Type B pancreatic cell (in vitro differentiated cells): ENCODE measurements at regions not wholly inside any gene's neighbourhood (a gene's known extent, or its start where the extent isn't known, plus 50 kb on each side); places are given as distances from the start of the nearest gene placed in this dataset.

ENCODE experiments used
- DNase-seq: peaks from one replicate; pipeline ENCODE4 v3.0.0; 2021; ENCODE audit warnings: mixed read lengths; ENCODE audit not compliant: unreplicated experiment; ENCODE audit errors: extremely low spot score
- H3K27ac Mint-ChIP-seq: 2 replicates; pipeline ENCODE4 v1.8.0; 2021; ENCODE audit warnings: mild to moderate bottlenecking, mixed read lengths
- H3K27me3 Mint-ChIP-seq: 2 replicates; pipeline ENCODE4 v1.8.0; 2021; ENCODE audit warnings: mixed read lengths
- H3K36me3 Mint-ChIP-seq: 2 replicates; pipeline ENCODE4 v1.8.0; 2021; ENCODE audit warnings: mixed read lengths
- H3K4me1 Mint-ChIP-seq: one replicate; pipeline ENCODE4 v1.8.0; 2021; ENCODE audit warnings: mixed read lengths; ENCODE audit not compliant: unreplicated experiment
- H3K4me3 Mint-ChIP-seq: 2 replicates; pipeline ENCODE4 v1.8.0; 2021; ENCODE audit warnings: mild to moderate bottlenecking, mixed read lengths
- H3K9me3 Mint-ChIP-seq: 2 replicates; pipeline ENCODE4 v1.8.0; 2021; ENCODE audit warnings: mixed read lengths
- CTCF ChIP-seq: fragments of 200-600 bp; sonication (generic); conservative IDR thresholded peaks from 2 replicates; pipeline ENCODE4 v1.5.0; 2021; ENCODE audit warnings: antibody characterized with exemption, mild to moderate bottlenecking

- Mint-ChIP-seq H3K4me1 (no peaks in the 10 kb centered on the region), H3K9me3 (no peaks in the 10 kb centered on the region), H3K4me3 (peak overlapping the region; percentile 8), H3K27me3 (no peaks in the 10 kb centered on the region), H3K36me3 (no peaks in the 10 kb centered on the region), H3K27ac (peak overlapping the region; percentile 63)
- no peak for TF ChIP-seq CTCF
- no peak for DNase-seq
Measured at GRCh38 chrX:94114362-94114761, 440.4 kb downstream of the FAM133A start.

- Mint-ChIP-seq H3K9me3 (no peaks in the 10 kb centered on the region), H3K4me3 (no peak overlapping the region), H3K36me3 (no peaks in the 10 kb centered on the region), H3K27ac (no peak overlapping the region), H3K27me3 (no peaks in the 10 kb centered on the region), H3K4me1 (no peaks in the 10 kb centered on the region)
- no peak for DNase-seq
- TF ChIP-seq CTCF: no peak
Measured at GRCh38 chrX:94121799-94122198, 447.8 kb downstream of the FAM133A start.

DNA sequence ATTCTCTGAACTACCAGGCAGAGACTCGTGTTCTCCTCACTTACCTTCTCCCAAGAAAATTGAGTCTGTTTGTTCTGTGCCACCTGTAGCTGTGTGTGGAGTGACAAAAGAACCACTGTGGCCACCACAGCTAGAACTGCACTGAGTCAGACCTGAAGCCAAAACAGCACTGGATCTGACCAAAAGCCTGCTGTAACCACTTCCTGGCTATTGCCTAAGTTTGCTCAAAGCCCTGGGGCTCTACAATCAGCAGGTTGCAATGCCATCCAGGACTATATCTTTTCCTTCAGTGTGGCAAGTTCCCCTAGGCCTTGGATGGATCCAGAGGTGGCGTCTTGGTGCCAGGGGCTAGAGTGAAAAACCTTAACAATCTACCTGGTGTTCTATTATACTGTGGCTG lies 449.1 kb downstream of the FAM133A start:
- H3K9me3 Mint-ChIP-seq: no peaks in the 10 kb centered on the region
- no peak overlapping the region for H3K4me3 Mint-ChIP-seq
- no peaks in the 10 kb centered on the region for H3K4me1 Mint-ChIP-seq
- no peaks in the 10 kb centered on the region for H3K27me3 Mint-ChIP-seq
- DNase-seq: no peak
- no peaks in the 10 kb centered on the region for H3K36me3 Mint-ChIP-seq
- TF ChIP-seq CTCF: no peak
- H3K27ac Mint-ChIP-seq: no peak overlapping the region

GRCh38 chrX:94162971-94163370 lies 489.0 kb downstream of the FAM133A start:
- no peak for DNase-seq
- no peaks in the 10 kb centered on the region for H3K36me3 Mint-ChIP-seq
- no peaks in the 10 kb centered on the region for H3K4me1 Mint-ChIP-seq
- H3K9me3 Mint-ChIP-seq: no peaks in the 10 kb centered on the region
- H3K27ac Mint-ChIP-seq: no peak overlapping the region
- H3K4me3 Mint-ChIP-seq: no peak overlapping the region
- no peak for TF ChIP-seq CTCF
- no peaks in the 10 kb centered on the region for H3K27me3 Mint-ChIP-seq

GRCh38 chrX:94178145-94178788 lies 504.3 kb downstream of the FAM133A start:
- TF ChIP-seq CTCF: no peak
- no peak overlapping the region for H3K27ac Mint-ChIP-seq
- H3K9me3 Mint-ChIP-seq: no peaks in the 10 kb centered on the region
- no peaks in the 10 kb centered on the region for H3K27me3 Mint-ChIP-seq
- H3K36me3 Mint-ChIP-seq: no peaks in the 10 kb centered on the region
- no peak overlapping the region for H3K4me3 Mint-ChIP-seq
- H3K4me1 Mint-ChIP-seq: no peaks in the 10 kb centered on the region
- DNase-seq: no peak

GRCh38 chrX:94204524-94204923 lies 530.5 kb downstream of the FAM133A start:
- no peak for TF ChIP-seq CTCF
- Mint-ChIP-seq H3K36me3 (no peaks in the 10 kb centered on the region), H3K4me3 (no peak overlapping the region)

More at GRCh38 chrX:94204524-94204923, 530.5 kb downstream of the FAM133A start:
- Mint-ChIP-seq H3K27me3 (no peaks in the 10 kb centered on the region), H3K27ac (no peak overlapping the region), H3K9me3 (no peaks in the 10 kb centered on the region), H3K4me1 (no peaks in the 10 kb centered on the region)
- DNase-seq: no peak
